GM12892 (cell line): ENCODE measurements at regions not wholly inside any gene's neighbourhood (a gene's known extent, or its start where the extent isn't known, plus 50 kb on each side); places are given as distances from the start of the nearest gene placed in this dataset.

Experiments used
- POLR2AphosphoS5 ChIP-seq: IDR thresholded peaks from 2 replicates; pipeline ENCODE4 v1.6.1; 2011; ENCODE audit warnings: low read depth, low read length, control low read depth
- TAF1 ChIP-seq: IDR thresholded peaks from 2 replicates; pipeline ENCODE4 v1.6.1; 2011; ENCODE audit warnings: low read depth, mild to moderate bottlenecking, control low read depth, low read length, borderline replicate concordance

- TF ChIP-seq POLR2AphosphoS5 (no peak), TAF1 (no peak)
Observed at GRCh38 chr3:97417-98258, 98.9 kb upstream of the CHL1 start.
